ENCODE measurements at regions not wholly inside any gene's neighbourhood (a gene's known extent, or its start where the extent isn't known, plus 50 kb on each side); places are given as distances from the start of the nearest gene placed in this dataset.

GRCh38 chr6:95071464-95071863 lies 505.9 kb upstream of the MANEA start:
- ChIA-PET CTCF (no interaction called here), POLR2A (no interaction called here)
- TF ChIP-seq, protein P1, sequence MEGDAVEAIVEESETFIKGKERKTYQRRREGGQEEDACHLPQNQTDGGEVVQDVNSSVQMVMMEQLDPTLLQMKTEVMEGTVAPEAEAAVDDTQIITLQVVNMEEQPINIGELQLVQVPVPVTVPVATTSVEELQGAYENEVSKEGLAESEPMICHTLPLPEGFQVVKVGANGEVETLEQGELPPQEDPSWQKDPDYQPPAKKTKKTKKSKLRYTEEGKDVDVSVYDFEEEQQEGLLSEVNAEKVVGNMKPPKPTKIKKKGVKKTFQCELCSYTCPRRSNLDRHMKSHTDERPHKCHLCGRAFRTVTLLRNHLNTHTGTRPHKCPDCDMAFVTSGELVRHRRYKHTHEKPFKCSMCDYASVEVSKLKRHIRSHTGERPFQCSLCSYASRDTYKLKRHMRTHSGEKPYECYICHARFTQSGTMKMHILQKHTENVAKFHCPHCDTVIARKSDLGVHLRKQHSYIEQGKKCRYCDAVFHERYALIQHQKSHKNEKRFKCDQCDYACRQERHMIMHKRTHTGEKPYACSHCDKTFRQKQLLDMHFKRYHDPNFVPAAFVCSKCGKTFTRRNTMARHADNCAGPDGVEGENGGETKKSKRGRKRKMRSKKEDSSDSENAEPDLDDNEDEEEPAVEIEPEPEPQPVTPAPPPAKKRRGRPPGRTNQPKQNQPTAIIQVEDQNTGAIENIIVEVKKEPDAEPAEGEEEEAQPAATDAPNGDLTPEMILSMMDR (IDR thresholded peaks at IDR 0.05; ENCODE audit: control extremely low read depth, extremely low read depth, low read depth, missing control alignments): no peak

DNA sequence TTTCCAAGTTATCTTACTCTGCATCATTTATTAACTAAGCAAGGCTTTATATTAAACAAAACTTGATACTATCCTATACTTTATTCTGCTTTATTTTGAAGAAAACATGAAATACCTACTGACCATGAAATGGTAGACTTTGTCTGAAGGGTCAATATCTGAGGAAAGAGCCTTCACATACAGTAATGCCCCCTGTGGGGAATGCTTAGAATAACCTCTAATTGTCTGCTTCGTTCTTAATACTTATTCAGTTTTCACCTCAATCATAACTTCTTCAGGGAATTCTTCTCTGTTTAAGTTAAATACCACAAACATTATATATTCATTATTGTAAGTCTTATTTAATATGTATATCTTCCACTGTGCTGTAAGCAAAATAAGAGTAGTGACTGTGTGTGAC lies 498.9 kb upstream of the MANEA start:
- DNase-seq (ENCODE audit: extremely low spot score): no peak
- ChIA-PET POLR2A (no interaction called here), CTCF (no interaction called here)
- TF ChIP-seq, protein P1 (IDR thresholded peaks at IDR 0.05; ENCODE audit: control extremely low read depth, extremely low read depth, low read depth, missing control alignments): no peak

More at GRCh38 chr6:95071464-95071863, 505.9 kb upstream of the MANEA start:
- no peak for DNase-seq (ENCODE audit: extremely low spot score)

DNA sequence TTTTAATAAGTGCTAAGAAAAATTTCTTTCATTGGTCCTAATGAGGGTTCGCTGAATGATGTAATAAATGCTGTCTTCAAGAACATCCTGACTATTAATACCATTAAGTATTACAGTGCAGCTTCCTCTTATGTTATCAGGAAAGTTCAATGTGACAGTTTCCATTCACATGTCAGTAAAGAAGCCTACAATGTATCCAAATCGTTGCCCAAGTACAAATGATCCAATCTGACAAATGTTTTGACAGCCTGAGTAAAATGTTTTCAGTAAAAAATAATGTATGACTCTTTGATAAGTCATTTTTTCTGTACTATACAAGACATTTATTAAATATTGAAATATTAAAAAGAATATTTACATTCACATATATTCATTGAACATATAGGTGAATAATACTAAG lies 496.1 kb upstream of the MANEA start:
- CTCF ChIA-PET: no interaction called here
- POLR2A ChIA-PET: no interaction called here
- no peak for DNase-seq (ENCODE audit: extremely low spot score)
- TF ChIP-seq, protein P1 (IDR thresholded peaks at IDR 0.05; ENCODE audit: control extremely low read depth, extremely low read depth, low read depth, missing control alignments): no peak

- DNase-seq (ENCODE audit: extremely low spot score): no peak
- POLR2A ChIA-PET: no interaction called here
- TF ChIP-seq, protein P1 (IDR thresholded peaks at IDR 0.05; ENCODE audit: control extremely low read depth, extremely low read depth, low read depth, missing control alignments): no peak
- CTCF ChIA-PET: no interaction called here
Measured at GRCh38 chr6:95081949-95082348, 495.4 kb upstream of the MANEA start.

- DNase-seq (ENCODE audit: extremely low spot score): no peak
- TF ChIP-seq, protein P1 (IDR thresholded peaks at IDR 0.05; ENCODE audit: control extremely low read depth, extremely low read depth, low read depth, missing control alignments): no peak
- ChIA-PET POLR2A (no interaction called here), CTCF (interaction anchor here (1.0 kb wide), 1 partner anchor 17 kb away, joined by 3 read pairs; no protein-coding TSS in a partner anchor)
Measured at GRCh38 chr6:95083506-95083905, 493.8 kb upstream of the MANEA start.

GRCh38 chr6:95084867-95085266 lies 492.5 kb upstream of the MANEA start:
- no peak for DNase-seq (ENCODE audit: extremely low spot score)
- POLR2A ChIA-PET: no interaction called here
- TF ChIP-seq, protein P1 (IDR thresholded peaks at IDR 0.05; ENCODE audit: control extremely low read depth, extremely low read depth, low read depth, missing control alignments): no peak
- CTCF ChIA-PET: interaction anchor here (0.7 to 1.2 kb wide), 3 partner anchors 8 to 198 kb away, joined by 3 read pairs; no protein-coding TSS in a partner anchor
